GM19043 (cell line): ENCODE measurements at regions not wholly inside any gene's neighbourhood (a gene's known extent, or its start where the extent isn't known, plus 50 kb on each side); places are given as distances from the start of the nearest gene placed in this dataset.

ENCODE experiments used
- ATAC-seq: cut with Tn5 transposase; IDR thresholded peaks from one replicate; pipeline ENCODE4 v1.9.1; 2021; ENCODE audit warnings: low read depth; ENCODE audit not compliant: unreplicated experiment

GRCh38 chr17:77808686-77809425 is 149.6 kb upstream of the TNRC6C start:
- no peak for ATAC-seq

GRCh38 chr17:77809814-77810213 is 148.7 kb upstream of the TNRC6C start:
- no peak for ATAC-seq

GRCh38 chr17:77810536-77810935 is 148.0 kb upstream of the TNRC6C start:
- ATAC-seq = no peak

GRCh38 chr17:77811521-77811920 is 147.0 kb upstream of the TNRC6C start:
- ATAC-seq = no peak

GRCh38 chr17:77814091-77814772 is 144.3 kb upstream of the TNRC6C start:
- ATAC-seq = no peak

GRCh38 chr17:77815127-77815905 is 143.2 kb upstream of the TNRC6C start:
- no peak for ATAC-seq

- ATAC-seq = no peak
Measured at GRCh38 chr17:77817953-77818352, 140.6 kb upstream of the TNRC6C start.

GRCh38 chr17:77819497-77819896 is 139.0 kb upstream of the TNRC6C start:
- no peak for ATAC-seq

- no peak for ATAC-seq
Measured at GRCh38 chr17:77821114-77821513, 137.4 kb upstream of the TNRC6C start.

GRCh38 chr17:77822302-77823030 is 136.0 kb upstream of the TNRC6C start:
- no peak for ATAC-seq

- no peak for ATAC-seq
Measured at GRCh38 chr17:77824102-77824779, 134.3 kb upstream of the TNRC6C start.

GRCh38 chr17:77824780-77825280 is 133.7 kb upstream of the TNRC6C start:
- ATAC-seq = no peak

GRCh38 chr17:77825621-77826020 is 132.9 kb upstream of the TNRC6C start:
- no peak for ATAC-seq

GRCh38 chr17:77826132-77826873 is 132.2 kb upstream of the TNRC6C start:
- no peak for ATAC-seq

- no peak for ATAC-seq
Measured at GRCh38 chr17:77827039-77827438, 131.5 kb upstream of the TNRC6C start.

GRCh38 chr17:77827511-77827910 is 131.0 kb upstream of the TNRC6C start:
- ATAC-seq = no peak

- no peak for ATAC-seq
Measured at GRCh38 chr17:77828749-77829539, 129.6 kb upstream of the TNRC6C start.
